Mucosa of descending colon (tissue), 3 donors: ENCODE measurements at regions not wholly inside any gene's neighbourhood (a gene's known extent, or its start where the extent isn't known, plus 50 kb on each side); places are given as distances from the start of the nearest gene placed in this dataset.
"Not testable (repeated sequence)": the region's sequence is repeated elsewhere in the genome, so short reads cannot be mapped to it uniquely, and the experiment has no call there.

ENCODE experiments used
- ATAC-seq: fragments of 200-7000 bp; cut with Tn5 transposase; one replicate; pipeline ENCODE4 v1.9.1; 2020; ENCODE audit warnings: mild to moderate bottlenecking, moderate library complexity
- DNase-seq, 3 donors: peaks; one replicate each; pipeline ENCODE4 v3.0.0-alpha.2; 2020
- H3K36me3 ChIP-seq: fragments of 200-600 bp; one replicate; pipeline ENCODE4 v1.8.0; 2021; ENCODE audit warnings: low read depth, mild to moderate bottlenecking
- H3K4me1 ChIP-seq: fragments of 200-600 bp; one replicate; pipeline ENCODE4 v1.8.0; 2021; ENCODE audit warnings: low read depth, mild to moderate bottlenecking
- H3K4me3 ChIP-seq: fragments of 200-600 bp; one replicate; pipeline ENCODE4 v1.8.0; 2021; ENCODE audit warnings: mild to moderate bottlenecking
- H3K9me3 ChIP-seq: fragments of 200-600 bp; one replicate; pipeline ENCODE4 v1.8.0; 2021; ENCODE audit warnings: mild to moderate bottlenecking
- intact Hi-C, 2 donors: fragments of 100-400 bp; cut with DNase I in 1 of 2; cut with micrococcal nuclease in 1 of 2; formaldehyde crosslinking; loops; one replicate each; pipeline versions ENCODE4 v1.11.0 to v1.11.1; 2022; cut with DNase I, micrococcal nuclease
- donor health status: DM: no; HTN: no; CAD: no; lungs with moderate emphysema.
- donor health status: DM: no; HTN: no; CAD: no.
- donor health status: DM: no; HTN: yes; CAD: no.

GRCh38 chr3:195669310-195669709 lies 51.5 kb upstream of the MUC20 start:
- peaks cover 19% of the 10 kb centered on the region for H3K36me3 ChIP-seq
- ATAC-seq, H3K4me3 ChIP-seq, DNase-seq, intact Hi-C loops, H3K4me1 ChIP-seq, H3K9me3 ChIP-seq: not testable (repeated sequence)

- ATAC-seq, DNase-seq, H3K9me3 ChIP-seq, intact Hi-C loops, H3K4me1 ChIP-seq, H3K4me3 ChIP-seq: not testable (repeated sequence)
- peaks cover 17% of the 10 kb centered on the region for H3K36me3 ChIP-seq
Measured at GRCh38 chr3:195668131-195668766, 52.5 kb upstream of the MUC20 start.

- intact Hi-C loops, H3K4me3 ChIP-seq, DNase-seq, ATAC-seq, H3K4me1 ChIP-seq, H3K9me3 ChIP-seq: not testable (repeated sequence)
- H3K36me3 ChIP-seq, result peaks cover 11% of the 10 kb centered on the region
Measured at GRCh38 chr3:195665311-195665710, 55.5 kb upstream of the MUC20 start.

GRCh38 chr3:195664131-195664530 lies 56.6 kb upstream of the MUC20 start:
- ATAC-seq, H3K4me3 ChIP-seq, H3K9me3 ChIP-seq, DNase-seq, intact Hi-C loops, H3K4me1 ChIP-seq: not testable (repeated sequence)
- H3K36me3 ChIP-seq, result peaks cover 11% of the 10 kb centered on the region

GRCh38 chr3:195659136-195659533 lies 61.6 kb upstream of the MUC20 start:
- H3K4me1 ChIP-seq, H3K36me3 ChIP-seq, H3K9me3 ChIP-seq, ATAC-seq, intact Hi-C loops, H3K4me3 ChIP-seq: not testable (repeated sequence)
- DNase-seq, result peak in 1 of 3 donors; percentile 17

GRCh38 chr3:195658381-195659135 lies 62.2 kb upstream of the MUC20 start:
- intact Hi-C loops, H3K9me3 ChIP-seq, H3K36me3 ChIP-seq, H3K4me1 ChIP-seq: not testable (repeated sequence)
- DNase-seq, result peak in 2 of 3 donors; percentile 35 to 86
- peak overlapping the region; percentile 95 for H3K4me3 ChIP-seq
- ATAC-seq, result peak; percentile 98

- H3K36me3 ChIP-seq, H3K9me3 ChIP-seq, intact Hi-C loops, H3K4me1 ChIP-seq: not testable (repeated sequence)
- H3K4me3 ChIP-seq, result peak overlapping the region; percentile 95
- ATAC-seq (peak; percentile 88), DNase-seq (peak in 2 of 3 donors; percentile 84 to 98)
Measured at GRCh38 chr3:195657475-195658372, 63.1 kb upstream of the MUC20 start.

- H3K4me1 ChIP-seq, H3K4me3 ChIP-seq, intact Hi-C loops, H3K9me3 ChIP-seq, ATAC-seq, H3K36me3 ChIP-seq: not testable (repeated sequence)
- DNase-seq, result peak in 1 of 3 donors; percentile 37
Measured at GRCh38 chr3:195656091-195656490, 64.7 kb upstream of the MUC20 start.

- intact Hi-C loops, ATAC-seq, H3K4me3 ChIP-seq, DNase-seq, H3K36me3 ChIP-seq, H3K9me3 ChIP-seq, H3K4me1 ChIP-seq: not testable (repeated sequence)
Measured at GRCh38 chr3:195654746-195655145, 66.0 kb upstream of the MUC20 start.

GRCh38 chr3:195654138-195654537 lies 66.6 kb upstream of the MUC20 start:
- H3K9me3 ChIP-seq, intact Hi-C loops, H3K4me1 ChIP-seq, ATAC-seq, H3K4me3 ChIP-seq, H3K36me3 ChIP-seq: not testable (repeated sequence)
- peak in 1 of 3 donors; percentile 21 for DNase-seq

- H3K4me1 ChIP-seq, ATAC-seq, H3K4me3 ChIP-seq, H3K36me3 ChIP-seq, H3K9me3 ChIP-seq, intact Hi-C loops: not testable (repeated sequence)
- peak in 2 of 3 donors; percentile 20 to 49 for DNase-seq
Measured at GRCh38 chr3:195653641-195654040, 67.1 kb upstream of the MUC20 start.

- DNase-seq, H3K9me3 ChIP-seq, intact Hi-C loops, ATAC-seq, H3K4me3 ChIP-seq, H3K36me3 ChIP-seq, H3K4me1 ChIP-seq: not testable (repeated sequence)
Measured at GRCh38 chr3:195647912-195648702, 64.4 kb upstream of the APOD start.

GRCh38 chr3:195645872-195646271 lies 62.1 kb upstream of the APOD start:
- H3K4me3 ChIP-seq, intact Hi-C loops, H3K9me3 ChIP-seq, DNase-seq, H3K36me3 ChIP-seq, ATAC-seq, H3K4me1 ChIP-seq: not testable (repeated sequence)
